Activated T-cell treated with anti-CD3 and anti-CD28 coated beads, Interleukin-2, amount 50 U/mL, for 4 hours (primary cell): ENCODE measurements at regions not wholly inside any gene's neighbourhood (a gene's known extent, or its start where the extent isn't known, plus 50 kb on each side); places are given as distances from the start of the nearest gene placed in this dataset.

Experiments
- ATAC-seq, 2 donors: fragments of 200-7000 bp; cut with Tn5 transposase; one replicate each; pipeline ENCODE4 v1.10.0; 2021
- DNase-seq: peaks from one replicate; pipeline ENCODE4 v3.0.0-alpha.2; 2020
- H3K27me3 Mint-ChIP-seq: one replicate; pipeline ENCODE4 v1.8.0; 2021; ENCODE audit warnings: low read depth, mixed read lengths
- H3K36me3 Mint-ChIP-seq: one replicate; pipeline ENCODE4 v1.8.0; 2022; ENCODE audit warnings: mixed read lengths; ENCODE audit not compliant: insufficient read depth
- H3K4me1 Mint-ChIP-seq: one replicate; pipeline ENCODE4 v1.8.0; 2021; ENCODE audit warnings: low read depth, mixed read lengths
- H3K4me3 Mint-ChIP-seq: one replicate; pipeline ENCODE4 v1.8.0; 2021; ENCODE audit warnings: mild to moderate bottlenecking, moderate library complexity, mixed read lengths
- H3K9me3 Mint-ChIP-seq: one replicate; pipeline ENCODE4 v1.8.0; 2021; ENCODE audit warnings: mixed read lengths

- DNase-seq (no peak), ATAC-seq (no peak)
- Mint-ChIP-seq H3K4me1 (no peaks in the 10 kb centered on the region), H3K27me3 (no peaks in the 10 kb centered on the region), H3K9me3 (no peaks in the 10 kb centered on the region), H3K36me3 (no peaks in the 10 kb centered on the region), H3K4me3 (no peak overlapping the region)
These were observed 52.6 kb upstream of the RBM15 start for GRCh38 chr1:110286564-110286963.

DNA sequence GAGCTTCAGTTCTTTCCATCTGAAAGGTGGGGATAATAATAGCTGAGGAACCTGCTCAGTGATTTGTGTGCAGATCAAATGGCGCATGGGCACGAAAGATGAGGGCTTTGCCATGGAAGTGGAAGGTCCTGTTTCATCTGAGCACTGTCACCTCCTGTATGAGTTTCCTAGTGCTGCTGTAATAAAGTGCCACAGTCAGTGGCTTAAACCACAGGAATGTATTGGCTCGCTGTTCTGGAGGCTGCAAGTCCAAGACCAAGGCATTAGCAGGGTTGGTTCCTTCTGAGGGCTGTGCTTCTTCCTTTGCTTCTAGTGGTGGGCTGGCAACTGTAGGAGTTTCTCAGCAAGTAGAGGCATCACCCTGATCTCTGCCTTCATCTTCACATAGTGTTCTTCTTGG lies 51.1 kb upstream of the RBM15 start:
- Mint-ChIP-seq H3K9me3 (no peaks in the 10 kb centered on the region), H3K4me1 (no peaks in the 10 kb centered on the region), H3K27me3 (no peaks in the 10 kb centered on the region), H3K4me3 (no peak overlapping the region), H3K36me3 (no peaks in the 10 kb centered on the region)
- no peak for DNase-seq
- no peak for ATAC-seq
